ENCODE measurements at regions not wholly inside any gene's neighbourhood (a gene's known extent, or its start where the extent isn't known, plus 50 kb on each side); places are given as distances from the start of the nearest gene placed in this dataset.

DNA sequence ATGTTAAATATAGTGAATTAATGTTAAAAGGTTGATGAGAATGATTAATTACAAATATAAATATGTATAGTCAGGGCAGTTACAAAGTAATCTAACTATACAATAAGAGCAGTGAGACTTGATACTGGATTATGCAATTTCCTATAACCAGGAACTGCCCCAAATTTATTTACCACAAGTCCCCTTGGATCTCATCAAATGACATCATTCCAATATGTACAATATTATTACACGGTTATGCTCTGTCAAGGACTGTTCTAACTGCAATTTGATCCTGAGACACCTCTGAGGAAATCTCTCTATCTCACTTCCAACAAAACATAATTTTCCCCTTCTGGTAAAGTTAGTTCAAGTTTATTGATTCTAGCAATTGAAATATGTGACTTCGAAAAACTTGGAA lies 917.6 kb downstream of the NCAM2 start:
- Histone ChIP-seq H3K27ac (ENCODE audit: low read depth in 1 of 2, low read length in 1 of 2) (no peak overlapping the region), H3K4me1 (ENCODE audit: control insufficient read depth in 5 of 5, insufficient read depth in 5 of 5, low read length in 5 of 5) (no peaks in the 10 kb centered on the region), H3K36me3 (ENCODE audit: control insufficient read depth in 4 of 4, insufficient read depth in 4 of 4, low read length in 4 of 4) (no peaks in the 10 kb centered on the region), H3K9me3 (ENCODE audit: control insufficient read depth in 4 of 4, insufficient read depth in 3 of 4, low read length in 3 of 4) (no peaks in the 10 kb centered on the region), H3K4me3 (no peak overlapping the region), H3K9ac (ENCODE audit: insufficient read depth in 1 of 2, low read length in 2 of 2) (no peak overlapping the region), H3K27me3 (ENCODE audit: control insufficient read depth in 3 of 3, insufficient read depth in 3 of 3, low read length in 2 of 3) (no peaks in the 10 kb centered on the region)
- 37 to 76% methylated on average over 2 of the region's 2 CpGs for WGBS, 2 donors
- TF ChIP-seq CTCF (IDR thresholded peaks at IDR 0.05; ENCODE audit: control extremely low read depth, extremely low read depth): no peak
- no peak for ATAC-seq (ENCODE audit: insufficient read depth, low FRiP score)
- no peak for DNase-seq

DNA sequence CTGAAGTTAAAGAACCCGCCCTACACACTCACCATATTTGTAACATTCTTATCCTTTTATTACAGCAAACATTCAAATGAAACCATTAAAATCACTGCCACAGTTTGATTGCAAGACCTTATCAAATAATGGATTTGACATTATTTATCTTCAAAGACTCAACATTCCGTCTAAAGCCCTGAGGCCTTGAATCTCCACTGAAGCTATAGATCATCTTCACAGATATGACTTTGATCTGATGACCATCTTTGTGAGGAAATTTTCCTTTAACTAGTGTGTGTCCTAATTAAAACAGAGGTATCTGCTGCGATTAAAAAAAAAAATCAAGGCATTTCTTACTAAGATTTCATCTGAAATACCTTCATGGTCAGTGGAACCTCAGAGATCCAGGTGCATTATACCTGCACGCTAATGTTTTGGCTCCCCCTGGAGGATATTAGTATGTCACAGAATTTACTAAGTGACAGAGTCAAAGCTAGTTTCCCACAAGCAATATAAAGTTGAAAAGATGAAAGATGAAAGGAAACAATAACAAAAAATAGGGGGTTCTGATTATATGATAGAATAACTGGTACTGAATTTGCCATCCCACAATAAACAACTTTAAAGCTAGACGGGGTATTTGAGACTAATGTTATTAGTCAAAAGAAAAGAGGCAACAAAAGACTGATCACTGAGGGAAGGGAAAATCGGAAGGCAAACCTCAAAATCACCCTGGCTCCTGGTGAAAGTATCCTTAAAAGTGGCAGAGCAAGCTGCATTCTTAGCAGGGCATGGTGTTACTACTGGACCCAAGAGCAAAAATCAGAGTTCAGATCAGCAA lies 923.4 kb downstream of the NCAM2 start:
- TF ChIP-seq CTCF (IDR thresholded peaks at IDR 0.05; ENCODE audit: control extremely low read depth, extremely low read depth): peak; percentile 16
- Histone ChIP-seq H3K9ac (ENCODE audit: insufficient read depth in 1 of 2, low read length in 2 of 2) (no peak overlapping the region), H3K4me3 (no peak overlapping the region), H3K36me3 (ENCODE audit: control insufficient read depth in 4 of 4, insufficient read depth in 4 of 4, low read length in 4 of 4) (no peaks in the 10 kb centered on the region), H3K27me3 (ENCODE audit: control insufficient read depth in 3 of 3, insufficient read depth in 3 of 3, low read length in 2 of 3) (no peaks in the 10 kb centered on the region), H3K27ac (ENCODE audit: low read depth in 1 of 2, low read length in 1 of 2) (no peak overlapping the region), H3K9me3 (ENCODE audit: control insufficient read depth in 4 of 4, insufficient read depth in 3 of 4, low read length in 3 of 4) (no peaks in the 10 kb centered on the region), H3K4me1 (ENCODE audit: control insufficient read depth in 5 of 5, insufficient read depth in 5 of 5, low read length in 5 of 5) (no peaks in the 10 kb centered on the region)
- DNase-seq: peak in 1 of 3 donors; percentile 25
- 45 to 48% methylated on average over 6 of the region's 6 CpGs for WGBS, 2 donors
- no peak for ATAC-seq (ENCODE audit: insufficient read depth, low FRiP score)

GRCh38 chr21:21929226-21929625 lies 931.0 kb downstream of the NCAM2 start:
- Histone ChIP-seq H3K27me3 (ENCODE audit: control insufficient read depth in 3 of 3, insufficient read depth in 3 of 3, low read length in 2 of 3) (no peaks in the 10 kb centered on the region), H3K36me3 (ENCODE audit: control insufficient read depth in 4 of 4, insufficient read depth in 4 of 4, low read length in 4 of 4) (no peaks in the 10 kb centered on the region), H3K27ac (ENCODE audit: low read depth in 1 of 2, low read length in 1 of 2) (no peak overlapping the region), H3K9me3 (ENCODE audit: control insufficient read depth in 4 of 4, insufficient read depth in 3 of 4, low read length in 3 of 4) (no peaks in the 10 kb centered on the region), H3K4me1 (ENCODE audit: control insufficient read depth in 5 of 5, insufficient read depth in 5 of 5, low read length in 5 of 5) (peaks cover 0 to 4% (median 0%) of the 10 kb centered on the region in 5 donors), H3K9ac (ENCODE audit: insufficient read depth in 1 of 2, low read length in 2 of 2) (no peak overlapping the region), H3K4me3 (no peak overlapping the region)
- ATAC-seq (ENCODE audit: insufficient read depth, low FRiP score): no peak
- peak in 1 of 3 donors; percentile 6 for DNase-seq
- WGBS, 2 donors: 56 to 72% methylated on average over 1 of the region's 1 CpG
- no peak for TF ChIP-seq CTCF (IDR thresholded peaks at IDR 0.05; ENCODE audit: control extremely low read depth, extremely low read depth)

Measured in lung (tissue), 11 donors.